Hepatocyte (in vitro differentiated cells): ENCODE measurements at regions not wholly inside any gene's neighbourhood (a gene's known extent, or its start where the extent isn't known, plus 50 kb on each side); places are given as distances from the start of the nearest gene placed in this dataset.

ENCODE experiments used
- EZH2 ChIP-seq: fragments of 200-600 bp; sonication (generic); IDR thresholded peaks from 2 replicates; pipeline ENCODE4 v1.6.1; 2016; ENCODE audit warnings: antibody characterized with exemption, mild to moderate bottlenecking, borderline replicate concordance
- TF ChIP-seq, protein P1 (sequence below): fragments of 200-600 bp; sonication (generic); IDR thresholded peaks from 2 replicates; pipeline ENCODE4 v1.5.1; 2016; ENCODE audit warnings: antibody characterized with exemption, mild to moderate bottlenecking; ENCODE audit not compliant: poor library complexity

DNA sequence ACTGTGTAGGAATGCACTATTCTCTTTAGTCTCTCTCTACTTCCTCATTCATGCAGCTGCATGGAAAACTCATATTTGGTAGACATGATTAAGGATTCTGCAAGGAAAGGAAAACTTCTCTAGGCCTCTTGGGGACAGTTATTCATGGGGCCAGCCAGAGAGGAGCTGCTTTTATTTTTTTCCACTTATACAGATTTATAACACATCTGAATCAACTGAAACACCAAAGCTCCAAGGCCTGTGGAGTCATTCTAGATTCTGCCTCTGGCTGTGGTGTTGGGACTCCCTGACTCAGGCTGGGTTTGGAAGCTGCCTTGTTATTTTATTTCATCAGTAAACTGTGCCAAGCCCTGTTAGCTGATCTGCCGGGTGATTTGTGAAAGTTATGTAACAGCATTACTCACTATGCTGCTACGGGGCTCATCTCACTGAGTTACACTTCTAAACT is 83.9 kb upstream of the EDEM3 start:
- TF ChIP-seq, protein P1, sequence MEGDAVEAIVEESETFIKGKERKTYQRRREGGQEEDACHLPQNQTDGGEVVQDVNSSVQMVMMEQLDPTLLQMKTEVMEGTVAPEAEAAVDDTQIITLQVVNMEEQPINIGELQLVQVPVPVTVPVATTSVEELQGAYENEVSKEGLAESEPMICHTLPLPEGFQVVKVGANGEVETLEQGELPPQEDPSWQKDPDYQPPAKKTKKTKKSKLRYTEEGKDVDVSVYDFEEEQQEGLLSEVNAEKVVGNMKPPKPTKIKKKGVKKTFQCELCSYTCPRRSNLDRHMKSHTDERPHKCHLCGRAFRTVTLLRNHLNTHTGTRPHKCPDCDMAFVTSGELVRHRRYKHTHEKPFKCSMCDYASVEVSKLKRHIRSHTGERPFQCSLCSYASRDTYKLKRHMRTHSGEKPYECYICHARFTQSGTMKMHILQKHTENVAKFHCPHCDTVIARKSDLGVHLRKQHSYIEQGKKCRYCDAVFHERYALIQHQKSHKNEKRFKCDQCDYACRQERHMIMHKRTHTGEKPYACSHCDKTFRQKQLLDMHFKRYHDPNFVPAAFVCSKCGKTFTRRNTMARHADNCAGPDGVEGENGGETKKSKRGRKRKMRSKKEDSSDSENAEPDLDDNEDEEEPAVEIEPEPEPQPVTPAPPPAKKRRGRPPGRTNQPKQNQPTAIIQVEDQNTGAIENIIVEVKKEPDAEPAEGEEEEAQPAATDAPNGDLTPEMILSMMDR: no peak
- TF ChIP-seq EZH2: no peak
